ENCODE measurements at regions not wholly inside any gene's neighbourhood (a gene's known extent, or its start where the extent isn't known, plus 50 kb on each side); places are given as distances from the start of the nearest gene placed in this dataset.
"Not testable (repeated sequence)": the region's sequence is repeated elsewhere in the genome, so short reads cannot be mapped to it uniquely, and the experiment has no call there.

DNA sequence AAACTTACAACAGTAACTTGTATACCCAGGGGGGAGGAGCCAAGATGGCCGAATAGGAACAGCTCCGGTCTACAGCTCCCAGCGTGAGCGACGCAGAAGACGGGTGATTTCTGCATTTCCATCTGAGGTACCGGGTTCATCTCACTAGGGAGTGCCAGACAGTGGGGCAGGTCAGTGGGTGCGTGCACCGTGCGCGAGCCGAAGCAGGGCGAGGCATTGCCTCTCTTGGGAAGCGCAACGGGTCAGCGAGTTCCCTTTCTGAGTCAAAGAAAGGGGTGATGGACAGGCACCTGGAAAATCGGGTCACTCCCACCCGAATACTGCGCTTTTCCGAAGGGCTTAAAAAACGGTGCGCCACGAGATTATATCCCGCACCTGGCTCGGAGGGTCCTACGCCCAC lies 278.8 kb downstream of the FAM47B start:
- H3K27me3 ChIP-seq (ENCODE audit: control insufficient read depth, insufficient read depth, low read length); H3K9me3 ChIP-seq (replicated peaks; ENCODE audit: low read length); H3K4me2 ChIP-seq (ENCODE audit: low read length); H3K4me3 ChIP-seq (ENCODE audit: low read length); H3K4me1 ChIP-seq (ENCODE audit: control insufficient read depth, insufficient read depth, low read length); H3K36me3 ChIP-seq (ENCODE audit: insufficient read depth, low read length); H3K9ac ChIP-seq (ENCODE audit: low read depth, low read length): not testable (repeated sequence)

DNA sequence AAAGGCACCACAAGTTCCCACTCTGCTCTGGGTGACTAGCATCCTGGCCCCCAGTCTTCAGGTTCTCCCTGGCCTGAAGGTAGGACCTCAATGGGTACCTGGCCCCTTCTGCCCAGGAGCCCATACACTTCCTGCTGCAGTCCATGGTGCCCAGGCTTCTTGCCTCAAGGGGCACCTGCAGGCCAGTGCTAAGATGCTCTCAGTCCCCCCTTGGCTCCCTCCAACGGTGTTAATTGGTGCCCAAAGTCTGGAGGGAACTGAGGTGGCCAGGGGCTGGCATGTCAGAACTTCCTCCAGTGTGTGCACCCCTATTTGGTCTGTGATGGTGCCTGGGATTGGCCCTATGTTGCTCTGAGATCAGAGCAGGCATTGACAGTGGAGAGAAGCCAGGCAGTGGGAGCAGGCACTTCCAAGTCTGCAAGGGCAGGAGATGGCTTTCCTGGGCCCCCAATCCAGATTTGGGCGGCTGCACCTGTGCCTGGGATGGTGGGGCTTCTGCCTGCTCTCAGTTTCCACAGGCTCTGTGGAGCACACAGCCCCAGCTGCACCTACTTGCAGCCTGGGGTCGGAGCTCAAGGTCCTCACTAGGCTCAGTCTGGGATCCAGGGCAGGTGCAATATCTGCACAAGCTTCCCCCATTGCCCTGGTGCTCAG lies 301.6 kb downstream of the FAM47B start:
- Histone ChIP-seq H3K9ac (ENCODE audit: low read depth, low read length) (no peak overlapping the region), H3K36me3 (ENCODE audit: insufficient read depth, low read length) (no peaks in the 10 kb centered on the region), H3K4me3 (ENCODE audit: low read length) (no peak overlapping the region), H3K4me2 (ENCODE audit: low read length) (no peak overlapping the region), H3K27me3 (ENCODE audit: control insufficient read depth, insufficient read depth, low read length) (no peaks in the 10 kb centered on the region), H3K9me3 (replicated peaks; ENCODE audit: low read length) (no peaks in the 10 kb centered on the region), H3K4me1 (ENCODE audit: control insufficient read depth, insufficient read depth, low read length) (no peaks in the 10 kb centered on the region)

DNA sequence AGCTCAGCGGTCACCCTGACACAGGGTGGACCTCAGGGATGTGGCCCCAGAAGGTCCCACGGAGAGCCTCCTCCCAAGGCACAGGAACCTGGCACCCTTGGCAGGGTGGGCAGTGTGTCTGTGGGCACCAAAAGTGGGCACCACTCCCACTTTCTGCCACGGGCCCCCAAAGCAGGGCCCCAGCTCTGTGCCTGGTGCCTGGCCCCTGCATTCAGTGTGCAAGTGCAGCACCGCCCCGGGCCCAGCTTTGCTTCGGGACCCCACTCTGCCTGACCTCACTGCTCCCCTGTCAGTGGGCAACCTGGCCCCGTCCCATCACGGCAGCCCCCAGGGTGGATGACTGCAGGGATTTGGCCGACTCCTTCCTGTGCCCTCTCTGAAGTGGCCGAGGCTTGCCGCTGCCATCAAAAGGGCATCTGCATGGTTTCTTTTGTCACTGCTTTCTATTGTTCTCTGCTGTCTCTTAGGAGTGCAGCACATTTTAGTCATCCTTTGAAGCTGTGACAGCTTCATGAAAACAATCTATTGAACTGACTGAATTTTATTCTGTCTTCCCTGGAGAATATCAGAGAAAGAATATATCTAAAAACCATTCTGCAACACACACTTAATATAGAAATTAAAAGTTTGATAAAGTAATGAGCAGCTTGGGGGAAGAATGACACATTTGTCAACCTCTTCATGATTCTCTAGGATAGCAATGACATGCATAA lies 302.4 kb downstream of the FAM47B start:
- Histone ChIP-seq H3K4me1 (ENCODE audit: control insufficient read depth, insufficient read depth, low read length) (no peaks in the 10 kb centered on the region), H3K9me3 (replicated peaks; ENCODE audit: low read length) (no peaks in the 10 kb centered on the region), H3K27me3 (ENCODE audit: control insufficient read depth, insufficient read depth, low read length) (no peaks in the 10 kb centered on the region), H3K9ac (ENCODE audit: low read depth, low read length) (no peak overlapping the region), H3K36me3 (ENCODE audit: insufficient read depth, low read length) (no peaks in the 10 kb centered on the region), H3K4me2 (ENCODE audit: low read length) (no peak overlapping the region), H3K4me3 (ENCODE audit: low read length) (no peak overlapping the region)

- H3K27me3 ChIP-seq (ENCODE audit: control insufficient read depth, insufficient read depth, low read length) = no peaks in the 10 kb centered on the region
- H3K9ac ChIP-seq (ENCODE audit: low read depth, low read length) = no peak overlapping the region
- H3K4me1 ChIP-seq (ENCODE audit: control insufficient read depth, insufficient read depth, low read length) = no peaks in the 10 kb centered on the region
- no peaks in the 10 kb centered on the region for H3K36me3 ChIP-seq (ENCODE audit: insufficient read depth, low read length)
- H3K4me3 ChIP-seq (ENCODE audit: low read length) = no peak overlapping the region
- H3K4me2 ChIP-seq (ENCODE audit: low read length) = no peak overlapping the region
- H3K9me3 ChIP-seq (replicated peaks; ENCODE audit: low read length) = no peaks in the 10 kb centered on the region
Measured at GRCh38 chrX:35251226-35251625, 308.6 kb downstream of the FAM47B start.

GRCh38 chrX:35276115-35276514 lies 333.5 kb downstream of the FAM47B start:
- no peaks in the 10 kb centered on the region for H3K9me3 ChIP-seq (replicated peaks; ENCODE audit: low read length)

GRCh38 chrX:35285289-35285962 lies 342.8 kb downstream of the FAM47B start:
- no peaks in the 10 kb centered on the region for H3K9me3 ChIP-seq (replicated peaks; ENCODE audit: low read length)
- no peak overlapping the region for H3K9ac ChIP-seq (ENCODE audit: low read depth, low read length)
- no peak overlapping the region for H3K4me2 ChIP-seq (ENCODE audit: low read length)
- no peaks in the 10 kb centered on the region for H3K36me3 ChIP-seq (ENCODE audit: insufficient read depth, low read length)
- no peaks in the 10 kb centered on the region for H3K27me3 ChIP-seq (ENCODE audit: control insufficient read depth, insufficient read depth, low read length)
- H3K4me3 ChIP-seq (ENCODE audit: low read length) = no peak overlapping the region
- no peaks in the 10 kb centered on the region for H3K4me1 ChIP-seq (ENCODE audit: control insufficient read depth, insufficient read depth, low read length)

More at GRCh38 chrX:35276115-35276514, 333.5 kb downstream of the FAM47B start:
- no peak overlapping the region for H3K4me3 ChIP-seq (ENCODE audit: low read length)
- H3K27me3 ChIP-seq (ENCODE audit: control insufficient read depth, insufficient read depth, low read length) = no peaks in the 10 kb centered on the region
- no peaks in the 10 kb centered on the region for H3K36me3 ChIP-seq (ENCODE audit: insufficient read depth, low read length)
- H3K4me1 ChIP-seq (ENCODE audit: control insufficient read depth, insufficient read depth, low read length) = no peaks in the 10 kb centered on the region
- no peak overlapping the region for H3K4me2 ChIP-seq (ENCODE audit: low read length)
- H3K9ac ChIP-seq (ENCODE audit: low read depth, low read length) = no peak overlapping the region

- Histone ChIP-seq H3K36me3 (ENCODE audit: insufficient read depth, low read length) (no peaks in the 10 kb centered on the region), H3K4me1 (ENCODE audit: control insufficient read depth, insufficient read depth, low read length) (no peaks in the 10 kb centered on the region), H3K4me3 (ENCODE audit: low read length) (no peak overlapping the region), H3K4me2 (ENCODE audit: low read length) (no peak overlapping the region), H3K27me3 (ENCODE audit: control insufficient read depth, insufficient read depth, low read length) (no peaks in the 10 kb centered on the region), H3K9ac (ENCODE audit: low read depth, low read length) (no peak overlapping the region), H3K9me3 (replicated peaks; ENCODE audit: low read length) (no peaks in the 10 kb centered on the region)
Measured at GRCh38 chrX:35288657-35289056, 346.1 kb downstream of the FAM47B start.

GRCh38 chrX:35289952-35290351 lies 347.4 kb downstream of the FAM47B start:
- Histone ChIP-seq H3K4me3 (ENCODE audit: low read length) (no peak overlapping the region), H3K4me1 (ENCODE audit: control insufficient read depth, insufficient read depth, low read length) (no peaks in the 10 kb centered on the region), H3K36me3 (ENCODE audit: insufficient read depth, low read length) (no peaks in the 10 kb centered on the region), H3K9ac (ENCODE audit: low read depth, low read length) (no peak overlapping the region), H3K27me3 (ENCODE audit: control insufficient read depth, insufficient read depth, low read length) (no peaks in the 10 kb centered on the region), H3K9me3 (replicated peaks; ENCODE audit: low read length) (no peaks in the 10 kb centered on the region), H3K4me2 (ENCODE audit: low read length) (no peak overlapping the region)

DNA sequence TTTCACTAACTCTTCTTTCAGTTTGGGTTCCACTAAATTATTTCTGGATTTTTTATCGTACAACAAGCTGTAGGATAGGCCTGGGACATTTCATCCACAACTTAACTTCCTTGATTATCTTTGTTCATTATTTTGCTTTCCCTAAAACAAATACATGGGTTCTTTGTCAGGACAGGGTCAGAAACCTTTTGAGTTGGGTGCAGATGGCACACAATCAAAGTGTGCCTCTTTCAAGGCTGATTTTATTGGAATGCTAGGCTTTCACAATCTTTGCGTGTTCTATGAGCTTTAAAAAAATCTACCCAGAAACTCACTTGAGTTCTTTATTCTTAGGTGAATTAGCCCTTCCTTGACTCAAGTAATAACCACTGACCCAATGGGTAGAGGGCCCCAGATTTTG lies 348.4 kb downstream of the FAM47B start:
- H3K9me3 ChIP-seq (replicated peaks; ENCODE audit: low read length) = no peaks in the 10 kb centered on the region
- no peak overlapping the region for H3K9ac ChIP-seq (ENCODE audit: low read depth, low read length)
- H3K4me1 ChIP-seq (ENCODE audit: control insufficient read depth, insufficient read depth, low read length) = no peaks in the 10 kb centered on the region
- no peaks in the 10 kb centered on the region for H3K36me3 ChIP-seq (ENCODE audit: insufficient read depth, low read length)
- no peaks in the 10 kb centered on the region for H3K27me3 ChIP-seq (ENCODE audit: control insufficient read depth, insufficient read depth, low read length)
- no peak overlapping the region for H3K4me2 ChIP-seq (ENCODE audit: low read length)
- no peak overlapping the region for H3K4me3 ChIP-seq (ENCODE audit: low read length)

DNA sequence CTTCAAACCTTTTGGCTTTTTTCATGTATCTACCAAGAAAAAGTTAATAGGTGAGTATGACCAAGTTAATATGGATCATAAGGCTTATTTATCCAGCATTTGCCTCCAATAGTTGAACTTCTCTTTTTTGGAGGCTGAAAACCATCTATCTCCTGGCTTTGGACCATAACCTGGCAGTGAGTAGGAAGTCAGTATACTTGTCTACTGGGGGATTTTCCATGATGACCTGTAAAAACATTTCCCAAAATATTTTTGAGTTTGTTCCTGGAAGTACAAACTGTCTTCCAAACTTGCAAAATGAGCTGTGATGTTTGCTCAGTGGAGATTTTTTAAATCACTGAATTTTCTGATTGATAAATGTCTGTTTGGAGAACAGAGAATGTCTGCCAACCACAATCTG lies 349.9 kb downstream of the FAM47B start:
- H3K4me3 ChIP-seq (ENCODE audit: low read length) = no peak overlapping the region
- no peaks in the 10 kb centered on the region for H3K4me1 ChIP-seq (ENCODE audit: control insufficient read depth, insufficient read depth, low read length)
- H3K9ac ChIP-seq (ENCODE audit: low read depth, low read length) = no peak overlapping the region
- no peak overlapping the region for H3K4me2 ChIP-seq (ENCODE audit: low read length)
- no peaks in the 10 kb centered on the region for H3K27me3 ChIP-seq (ENCODE audit: control insufficient read depth, insufficient read depth, low read length)
- H3K36me3 ChIP-seq (ENCODE audit: insufficient read depth, low read length) = no peaks in the 10 kb centered on the region
- no peaks in the 10 kb centered on the region for H3K9me3 ChIP-seq (replicated peaks; ENCODE audit: low read length)

GRCh38 chrX:35305037-35305436 lies 362.4 kb downstream of the FAM47B start:
- H3K36me3 ChIP-seq (ENCODE audit: insufficient read depth, low read length); H3K4me1 ChIP-seq (ENCODE audit: control insufficient read depth, insufficient read depth, low read length); H3K27me3 ChIP-seq (ENCODE audit: control insufficient read depth, insufficient read depth, low read length); H3K4me3 ChIP-seq (ENCODE audit: low read length); H3K9ac ChIP-seq (ENCODE audit: low read depth, low read length); H3K4me2 ChIP-seq (ENCODE audit: low read length); H3K9me3 ChIP-seq (replicated peaks; ENCODE audit: low read length): not testable (repeated sequence)
